HG03457 (cell line): ENCODE measurements at regions not wholly inside any gene's neighbourhood (a gene's known extent, or its start where the extent isn't known, plus 50 kb on each side); places are given as distances from the start of the nearest gene placed in this dataset.

Experiments used
- ATAC-seq: cut with Tn5 transposase; IDR thresholded peaks from one replicate; pipeline ENCODE4 v1.9.1; 2021; ENCODE audit warnings: moderate number of reproducible peaks; ENCODE audit not compliant: unreplicated experiment

- ATAC-seq = no peak
Measured at GRCh38 chr4:19014594-19014993, 993.0 kb upstream of the LCORL start.

- ATAC-seq = no peak
Measured at GRCh38 chr4:19010761-19011160, 989.2 kb upstream of the LCORL start.

GRCh38 chr4:19009881-19010280, 988.3 kb upstream of the LCORL start:
- ATAC-seq = no peak

GRCh38 chr4:19005211-19005610, 983.7 kb upstream of the LCORL start:
- no peak for ATAC-seq

- no peak for ATAC-seq
Measured at GRCh38 chr4:19002170-19002569, 980.6 kb upstream of the LCORL start.

- ATAC-seq = no peak
Measured at GRCh38 chr4:18999595-18999994, 978.0 kb upstream of the LCORL start.

- ATAC-seq = no peak
Measured at GRCh38 chr4:18981234-18981615, 959.7 kb upstream of the LCORL start.

GRCh38 chr4:18980516-18981233, 959.1 kb upstream of the LCORL start:
- ATAC-seq = peak; percentile 63

- no peak for ATAC-seq
Measured at GRCh38 chr4:18976884-18977283, 955.3 kb upstream of the LCORL start.

- ATAC-seq = no peak
Measured at GRCh38 chr4:18975916-18976808, 954.6 kb upstream of the LCORL start.

- ATAC-seq = no peak
Measured at GRCh38 chr4:18973296-18973695, 951.7 kb upstream of the LCORL start.

- ATAC-seq = no peak
Measured at GRCh38 chr4:18961879-18962278, 940.3 kb upstream of the LCORL start.

- no peak for ATAC-seq
Measured at GRCh38 chr4:18961266-18961665, 939.7 kb upstream of the LCORL start.

GRCh38 chr4:18957716-18958115, 936.2 kb upstream of the LCORL start:
- ATAC-seq = no peak

- no peak for ATAC-seq
Measured at GRCh38 chr4:18954538-18954937, 933.0 kb upstream of the LCORL start.

GRCh38 chr4:18953613-18954012, 932.1 kb upstream of the LCORL start:
- no peak for ATAC-seq

- ATAC-seq = no peak
Measured at GRCh38 chr4:18945464-18945863, 923.9 kb upstream of the LCORL start.

- no peak for ATAC-seq
Measured at GRCh38 chr4:18942874-18943273, 921.3 kb upstream of the LCORL start.

GRCh38 chr4:18938343-18939099, 917.0 kb upstream of the LCORL start:
- no peak for ATAC-seq

GRCh38 chr4:18937746-18938145, 916.2 kb upstream of the LCORL start:
- no peak for ATAC-seq

- ATAC-seq = no peak
Measured at GRCh38 chr4:18937080-18937479, 915.5 kb upstream of the LCORL start.
